GM18951 (cell line): ENCODE measurements at regions not wholly inside any gene's neighbourhood (a gene's known extent, or its start where the extent isn't known, plus 50 kb on each side); places are given as distances from the start of the nearest gene placed in this dataset.

Experiments
- POLR2A ChIP-seq: IDR thresholded peaks from 4 replicates; pipeline ENCODE4 v1.6.1; 2011; ENCODE audit warnings: mild to moderate bottlenecking; ENCODE audit not compliant: insufficient read length, insufficient read depth; ENCODE audit errors: extremely low read depth
- in situ Hi-C: fragments of 300-500 bp; cut with MboI; formaldehyde crosslinking; loops from one replicate; pipeline ENCODE4 v1.12.0; 2022; ENCODE audit warnings: low sequenced_read_pairs, mixed read lengths, inconsistent platforms; ENCODE audit not compliant: unreplicated experiment

DNA sequence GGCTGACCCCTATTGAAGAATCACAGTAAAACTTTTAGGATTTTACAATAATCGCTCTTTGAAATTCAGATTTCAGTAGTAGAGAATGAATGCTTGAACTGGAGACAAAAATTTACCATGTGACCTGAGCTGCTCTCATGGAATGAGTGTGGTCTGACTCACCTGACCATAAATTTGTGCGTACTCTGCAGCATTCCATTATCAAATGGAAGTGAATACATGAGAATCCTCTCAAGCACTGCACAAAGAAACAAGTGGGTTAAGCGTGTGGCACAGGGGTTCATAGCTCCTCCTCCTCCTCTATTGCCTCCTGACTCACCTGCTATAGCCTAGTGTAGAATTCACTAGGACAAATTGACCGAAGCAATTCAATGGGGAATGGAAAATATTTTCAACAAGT, 269.8 kb upstream of the CDH9 start:
- in situ Hi-C loops: no loop called here

DNA sequence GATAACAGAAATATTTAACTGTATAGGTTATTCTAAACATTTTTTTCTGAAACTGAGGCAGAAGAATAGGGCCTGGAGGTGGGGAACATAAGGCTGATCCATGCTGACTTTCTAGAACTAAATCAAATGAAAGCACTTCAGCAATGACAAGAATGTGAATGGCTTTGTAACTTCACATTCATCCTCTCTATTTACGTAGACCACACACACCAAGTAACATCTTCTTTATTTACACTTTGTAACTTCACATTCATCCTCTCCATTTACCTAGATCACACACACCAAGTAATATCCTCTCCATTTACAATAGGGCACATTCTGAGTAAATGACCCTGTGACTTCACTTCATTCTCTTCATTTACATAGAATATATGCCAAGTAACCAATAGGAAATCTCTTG, 251.8 kb upstream of the CDH9 start:
- in situ Hi-C loops: no loop called here
- no peak for TF ChIP-seq POLR2A

More for the DNA sequence above, 269.8 kb upstream of the CDH9 start:
- TF ChIP-seq POLR2A: no peak

DNA sequence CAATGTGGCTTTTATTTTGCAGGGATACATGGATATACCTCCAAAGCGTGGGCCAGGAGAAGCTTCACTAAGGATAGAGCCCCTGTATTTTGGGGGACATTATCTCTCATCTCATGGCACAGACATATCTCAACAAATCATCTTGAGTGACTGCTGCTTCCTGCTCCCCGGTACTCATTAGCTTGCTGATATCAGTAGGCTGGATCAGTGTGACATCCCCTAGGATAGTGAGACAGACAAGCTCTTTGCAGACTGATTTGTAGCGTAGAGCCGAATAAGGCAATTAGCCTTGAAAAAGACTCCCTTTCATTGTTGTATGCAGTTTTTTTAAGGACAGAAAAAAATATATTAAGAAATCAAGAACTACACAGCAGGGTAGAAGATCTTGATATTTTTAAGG, 237.7 kb upstream of the CDH9 start:
- no peak for TF ChIP-seq POLR2A
- in situ Hi-C loops: no loop called here

DNA sequence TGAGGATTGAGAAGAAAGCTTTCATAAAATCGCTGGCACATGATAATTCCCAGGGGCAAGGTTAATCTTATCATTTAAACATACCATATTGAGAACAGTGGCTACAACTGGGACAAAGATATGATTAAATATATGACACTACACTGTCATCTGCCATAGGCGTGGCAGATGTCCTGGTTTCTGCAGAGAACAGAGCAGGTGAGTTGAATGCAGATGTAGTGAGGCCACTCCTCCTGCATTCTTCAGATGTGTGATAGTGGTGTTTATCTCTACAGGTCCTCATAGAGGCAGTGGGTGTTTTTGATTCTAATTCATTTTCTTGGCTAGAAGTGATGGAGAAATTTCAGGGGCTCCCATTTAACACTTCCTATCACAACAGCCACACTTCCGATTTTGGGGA, 237.0 kb upstream of the CDH9 start:
- no peak for TF ChIP-seq POLR2A
- in situ Hi-C loops: no loop called here

DNA sequence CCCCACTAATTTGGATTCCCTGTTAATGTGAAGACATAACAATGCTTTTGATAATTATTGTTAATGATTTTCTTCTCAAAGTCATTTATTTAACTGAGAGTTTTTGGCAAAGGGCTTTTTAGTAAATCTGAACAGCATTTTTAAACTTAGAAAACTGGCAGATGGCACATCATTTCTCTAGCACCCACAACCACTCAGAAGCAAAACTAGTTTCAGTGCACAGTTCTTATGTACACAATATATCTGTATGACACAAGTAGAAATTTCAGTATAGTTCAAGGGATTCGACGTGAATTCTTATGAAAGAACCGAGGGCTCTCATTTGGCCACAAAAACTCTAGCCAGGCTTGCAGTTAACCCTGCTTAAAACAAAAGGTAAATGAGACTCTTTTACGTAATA, 231.4 kb upstream of the CDH9 start:
- TF ChIP-seq POLR2A: no peak
- in situ Hi-C loops: no loop called here

DNA sequence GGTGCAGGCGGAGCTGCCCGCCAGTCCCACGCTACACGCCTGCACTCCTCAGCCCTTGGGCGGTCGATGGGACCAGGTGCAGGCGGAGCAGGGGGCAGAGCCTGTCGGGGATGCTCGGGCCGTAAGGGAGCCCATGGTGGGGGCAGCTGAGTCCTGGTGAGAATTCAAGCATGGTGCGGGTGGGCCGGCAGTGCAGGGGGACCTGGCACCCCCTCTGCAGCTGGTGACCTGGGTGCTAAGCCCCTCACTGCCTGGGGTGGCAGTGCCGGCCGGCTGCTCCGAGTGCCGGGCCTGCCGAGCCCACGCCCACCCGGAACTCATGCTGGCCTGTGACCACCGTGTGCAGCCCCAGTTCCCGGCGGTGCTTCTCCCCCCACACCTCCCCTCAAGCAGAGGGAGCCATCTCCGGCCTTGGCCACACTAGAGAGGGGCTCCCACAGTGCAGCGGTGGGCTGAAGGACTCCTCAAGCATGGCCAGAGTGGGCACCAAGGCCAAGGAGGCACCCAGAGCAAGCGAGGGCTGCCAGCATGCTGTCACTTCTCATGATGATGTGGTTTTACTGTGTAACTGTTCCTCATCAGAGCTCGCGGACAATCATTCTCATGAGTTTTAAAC, 228.9 kb upstream of the CDH9 start:
- TF ChIP-seq POLR2A: no peak
- in situ Hi-C loops: no loop called here

DNA sequence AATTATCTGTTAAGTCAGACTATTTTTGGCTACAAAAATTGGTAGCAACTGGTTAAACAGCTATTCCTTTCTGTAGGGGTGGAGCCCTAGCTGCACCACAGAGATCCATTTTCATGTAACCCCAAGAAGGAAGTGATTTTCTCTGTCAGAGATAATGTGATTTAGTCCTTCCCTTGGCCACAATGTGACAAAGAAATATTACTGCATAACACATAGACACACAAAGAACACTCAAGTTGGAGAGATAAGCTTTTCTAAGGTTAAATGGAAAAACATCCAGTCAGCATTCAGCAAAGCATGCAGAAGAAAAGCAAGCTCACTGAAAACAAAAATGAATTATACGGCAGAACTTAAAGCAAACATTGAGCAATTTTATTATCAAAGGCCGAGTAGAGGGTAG, 227.8 kb upstream of the CDH9 start:
- TF ChIP-seq POLR2A: no peak
- in situ Hi-C loops: no loop called here

DNA sequence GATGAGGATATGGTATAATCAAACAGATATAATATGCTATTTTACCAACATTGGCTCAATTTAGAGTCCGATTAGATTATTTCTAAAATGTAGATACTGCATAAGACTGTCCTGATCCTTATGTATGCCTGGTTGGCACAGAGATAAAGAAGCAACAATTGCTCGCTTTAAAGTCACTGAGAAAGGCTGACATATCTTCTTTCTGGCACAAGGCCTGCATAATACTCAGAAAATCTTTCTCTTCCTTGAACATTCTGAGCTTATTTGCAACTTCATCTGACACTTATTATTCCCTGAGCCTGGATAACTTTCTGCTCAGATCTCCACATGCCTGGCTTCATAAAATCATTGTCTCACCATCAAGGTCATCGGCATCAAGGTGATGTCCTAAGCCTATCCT, 219.3 kb upstream of the CDH9 start:
- TF ChIP-seq POLR2A: no peak
- in situ Hi-C loops: no loop called here

DNA sequence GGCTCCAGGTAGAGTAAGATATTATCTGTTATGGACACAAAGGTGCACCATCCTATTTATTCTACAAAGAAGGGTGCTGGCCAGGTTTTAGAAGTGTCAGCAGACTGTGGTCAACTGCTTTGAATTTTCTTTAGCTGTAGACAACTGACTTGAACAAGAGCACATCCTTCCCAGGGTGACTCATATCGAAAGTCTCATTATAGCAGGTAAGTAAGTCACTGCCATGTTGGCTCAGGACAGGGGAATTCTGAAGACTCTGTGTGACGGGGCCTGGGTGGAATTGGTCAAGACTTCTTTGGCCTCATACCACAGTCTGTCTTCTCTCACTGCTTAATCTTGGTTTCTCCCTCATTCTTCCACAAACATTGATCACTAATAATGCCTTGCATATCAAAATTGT, 214.5 kb upstream of the CDH9 start:
- in situ Hi-C loops: no loop called here
- TF ChIP-seq POLR2A: no peak

DNA sequence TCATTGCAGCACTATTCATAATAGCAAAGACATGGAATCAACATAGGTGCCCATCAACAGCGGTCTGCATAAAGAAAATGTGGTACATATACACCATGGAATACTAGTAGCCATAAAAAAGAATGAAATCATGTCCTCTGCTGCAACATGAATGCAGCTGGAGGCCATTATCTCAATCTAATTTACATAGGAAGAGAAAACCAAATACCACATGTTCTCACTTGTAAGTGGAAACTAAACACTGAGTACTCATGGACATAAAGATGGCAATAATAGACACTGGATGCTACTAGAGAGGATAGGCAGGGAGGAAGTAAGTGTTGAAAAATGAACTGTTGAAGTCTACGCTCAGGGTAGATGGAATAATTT, 203.9 kb upstream of the CDH9 start:
- in situ Hi-C loops: no loop called here
- TF ChIP-seq POLR2A: no peak

DNA sequence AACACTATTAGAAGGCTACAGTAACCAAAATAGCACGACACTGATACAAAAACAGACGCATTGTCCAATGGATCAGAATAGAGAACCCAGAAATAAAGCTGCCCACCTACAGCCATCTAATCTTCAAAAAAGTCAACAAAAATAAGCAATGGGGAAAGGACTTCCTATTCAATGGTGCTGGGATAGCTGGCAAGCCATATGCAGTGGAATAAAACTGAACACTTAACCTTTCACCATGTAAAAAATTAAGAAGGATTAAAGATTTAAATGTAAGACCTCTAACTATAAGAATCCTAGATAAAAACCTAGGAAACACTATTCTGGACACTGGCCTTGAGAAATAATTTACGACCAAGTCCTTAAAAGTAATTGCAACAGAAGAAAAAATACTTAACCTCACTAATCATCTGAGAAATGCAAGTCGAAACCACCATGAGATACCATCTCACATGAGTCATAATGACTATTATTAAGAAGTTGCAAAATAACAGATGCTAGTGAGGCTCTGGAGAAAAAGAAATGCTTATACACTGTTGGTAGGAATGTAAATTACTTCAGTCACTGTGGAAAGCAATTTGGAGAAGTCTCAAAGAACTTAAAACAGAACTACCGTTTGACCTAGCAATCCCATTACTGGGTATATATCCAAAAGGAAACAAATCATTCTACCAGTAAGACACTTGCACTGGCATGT, 203.3 kb upstream of the CDH9 start:
- in situ Hi-C loops: no loop called here
- no peak for TF ChIP-seq POLR2A

DNA sequence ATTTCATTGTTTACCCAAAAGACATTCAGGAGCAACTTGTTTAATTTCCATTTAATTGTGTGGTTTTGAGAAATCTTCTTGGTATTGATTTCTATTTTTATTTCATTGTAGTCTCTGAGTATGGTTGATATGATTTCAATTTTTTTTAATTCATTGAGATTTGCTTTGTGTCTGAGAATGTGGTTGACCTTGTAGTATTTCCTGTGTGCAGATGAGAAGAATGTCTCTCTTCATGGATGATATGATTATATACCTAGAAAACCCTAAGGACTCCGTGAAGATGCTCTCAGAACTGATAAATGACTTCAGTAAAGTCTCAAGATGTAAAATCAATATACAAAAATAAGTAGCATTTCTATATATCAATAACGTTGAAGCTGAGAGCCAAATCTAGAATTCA, 202.4 kb upstream of the CDH9 start:
- in situ Hi-C loops: no loop called here
- TF ChIP-seq POLR2A: no peak

DNA sequence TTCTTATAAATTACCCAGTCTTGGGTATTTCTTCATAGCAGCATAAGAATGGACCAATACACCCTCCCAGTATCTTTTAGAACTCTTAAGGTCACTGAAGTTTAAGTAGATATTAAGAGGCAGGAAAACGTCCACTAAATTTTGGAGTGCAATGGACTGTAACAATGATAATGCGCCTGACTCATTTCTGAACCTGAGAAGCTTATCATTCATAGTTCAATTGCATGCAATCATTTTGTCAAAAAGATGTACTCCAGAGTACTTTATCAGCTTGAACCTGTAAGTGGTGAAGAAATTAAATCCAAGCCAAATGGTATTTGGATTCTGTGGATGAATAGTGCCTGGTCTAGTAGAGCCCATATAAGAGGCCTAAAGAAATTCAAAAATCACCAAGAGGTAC, 196.5 kb upstream of the CDH9 start:
- TF ChIP-seq POLR2A: no peak
- in situ Hi-C loops: no loop called here

DNA sequence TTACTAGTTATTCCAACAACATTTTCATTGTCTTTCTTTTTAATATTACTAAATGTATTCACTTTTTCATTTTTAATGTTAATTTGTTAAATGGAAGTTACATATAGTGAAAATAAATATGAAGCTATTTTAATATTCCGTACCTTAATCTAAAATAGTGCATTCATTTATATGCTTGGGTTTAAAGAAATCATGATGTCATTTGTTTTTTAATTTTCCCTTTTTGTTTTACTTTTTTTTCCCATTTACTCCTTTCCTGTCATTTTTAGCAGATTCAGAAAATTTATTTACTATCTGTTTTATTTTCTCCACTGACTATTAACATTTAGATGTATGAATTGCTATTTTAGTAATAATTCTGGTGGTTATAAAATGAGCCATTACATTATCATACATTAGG, 183.0 kb upstream of the CDH9 start:
- in situ Hi-C loops: no loop called here
- TF ChIP-seq POLR2A: no peak
